ENCODE measurements at regions not wholly inside any gene's neighbourhood (a gene's known extent, or its start where the extent isn't known, plus 50 kb on each side); places are given as distances from the start of the nearest gene placed in this dataset.
A peak's percentile ranks its signal among the peaks of the same experiment; 100 is the strongest.
"Not testable (repeated sequence)": the region's sequence is repeated elsewhere in the genome, so short reads cannot be mapped to it uniquely, and the experiment has no call there.

GRCh38 chr10:126722726-126723125 lies 52.2 kb upstream of the C10orf90 start:
- DNase-seq: no peak

DNA sequence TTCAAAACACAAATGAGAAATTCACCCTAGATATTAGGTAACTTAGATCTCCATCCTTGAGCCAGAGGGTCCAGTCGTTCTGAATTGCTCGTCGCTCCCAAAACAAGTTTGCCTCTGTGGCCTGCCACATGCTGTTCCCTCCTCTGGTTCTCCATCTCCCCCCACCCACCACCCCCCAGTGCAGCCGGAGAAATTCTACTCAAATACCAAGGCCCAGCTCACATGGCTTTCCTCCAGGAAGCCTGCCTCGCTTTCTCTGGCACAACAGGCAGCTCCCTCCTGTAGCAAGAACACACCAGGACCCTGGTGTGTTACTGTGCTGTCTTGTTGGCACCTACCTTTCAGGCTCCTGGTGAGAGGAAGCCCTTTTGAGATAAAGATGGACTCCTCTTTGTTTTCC lies 52.7 kb upstream of the C10orf90 start:
- no peak for DNase-seq

GRCh38 chr10:126729314-126729870 lies 58.9 kb upstream of the C10orf90 start:
- DNase-seq: no peak

- no peak for DNase-seq
Observed at GRCh38 chr10:126730856-126731609, 60.5 kb upstream of the C10orf90 start.

DNA sequence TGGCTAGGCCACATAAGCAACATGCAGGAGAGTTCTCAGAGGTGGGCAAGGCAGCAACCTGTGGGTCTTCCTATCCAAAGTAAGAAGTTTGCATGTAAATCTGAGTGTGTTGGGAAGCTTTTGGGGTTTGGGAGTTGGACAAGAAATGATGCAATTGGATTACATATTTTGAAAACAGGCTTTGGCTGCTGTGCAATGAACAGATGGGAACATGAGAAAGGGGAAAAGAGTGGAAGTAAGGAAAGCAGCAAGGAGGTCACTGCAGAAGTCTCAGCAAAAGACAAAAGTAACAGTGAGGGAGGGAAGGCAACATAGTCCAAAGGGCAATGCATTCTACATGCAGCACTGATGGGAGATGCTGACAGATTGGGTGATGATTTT lies 61.1 kb upstream of the C10orf90 start:
- DNase-seq: no peak

DNA sequence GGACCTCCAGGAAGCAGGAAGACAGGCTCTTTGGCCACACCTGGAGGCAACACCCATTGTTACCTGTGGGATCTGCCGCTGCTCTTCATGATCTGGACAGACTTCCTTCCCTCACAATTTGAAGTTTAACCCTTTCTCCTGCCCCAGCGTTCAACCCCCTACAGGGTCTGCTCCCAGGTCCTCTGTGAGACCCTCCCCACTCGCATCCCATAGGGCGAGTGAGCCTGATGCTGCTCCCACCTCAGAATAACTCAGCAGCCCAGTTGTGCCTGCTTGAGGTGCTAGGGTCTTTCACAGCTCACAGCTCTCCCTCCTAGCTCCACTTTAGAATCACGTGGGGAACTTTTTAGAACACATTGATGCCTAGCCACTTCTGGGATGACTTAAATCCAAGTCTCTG lies 61.8 kb upstream of the C10orf90 start:
- no peak for DNase-seq

DNA sequence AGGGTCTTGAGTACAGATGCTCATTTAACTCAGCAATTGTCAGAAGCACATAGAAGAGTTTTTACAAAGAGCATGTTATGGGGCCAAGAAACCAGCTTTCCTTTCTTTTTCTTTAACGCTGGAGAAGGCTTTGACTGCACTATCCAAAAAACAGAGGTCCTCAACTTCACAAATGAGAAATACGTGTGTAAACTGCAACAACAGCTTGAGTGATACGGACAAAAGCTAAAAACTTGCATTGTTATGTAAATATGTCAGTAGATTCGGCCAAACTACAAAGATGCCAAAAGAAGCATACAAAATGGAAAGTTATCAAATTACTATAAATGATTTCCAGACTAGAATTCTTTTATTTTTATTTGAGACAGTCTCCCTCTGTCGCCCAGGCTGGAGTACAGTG lies 62.4 kb upstream of the C10orf90 start:
- DNase-seq: no peak

DNA sequence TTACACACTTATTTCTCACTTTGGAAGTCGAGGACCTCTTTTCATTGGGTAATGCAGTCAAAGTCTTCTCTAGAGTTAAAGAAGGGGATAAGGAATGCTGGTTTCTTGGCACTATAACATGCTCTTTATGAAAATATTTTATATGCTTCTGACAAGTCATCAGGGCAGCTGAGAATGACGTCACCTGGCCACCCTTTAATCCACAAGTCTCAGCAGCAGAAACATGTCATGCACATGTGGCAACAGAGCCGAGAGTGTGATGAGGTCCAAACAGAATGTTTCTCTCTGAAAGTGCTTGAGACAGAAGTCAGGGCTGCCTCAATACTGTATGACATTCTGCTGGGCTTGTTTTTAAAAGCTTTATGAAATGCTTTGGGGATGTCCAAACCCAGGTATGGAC lies 63.5 kb upstream of the C10orf90 start:
- DNase-seq: no peak

DNA sequence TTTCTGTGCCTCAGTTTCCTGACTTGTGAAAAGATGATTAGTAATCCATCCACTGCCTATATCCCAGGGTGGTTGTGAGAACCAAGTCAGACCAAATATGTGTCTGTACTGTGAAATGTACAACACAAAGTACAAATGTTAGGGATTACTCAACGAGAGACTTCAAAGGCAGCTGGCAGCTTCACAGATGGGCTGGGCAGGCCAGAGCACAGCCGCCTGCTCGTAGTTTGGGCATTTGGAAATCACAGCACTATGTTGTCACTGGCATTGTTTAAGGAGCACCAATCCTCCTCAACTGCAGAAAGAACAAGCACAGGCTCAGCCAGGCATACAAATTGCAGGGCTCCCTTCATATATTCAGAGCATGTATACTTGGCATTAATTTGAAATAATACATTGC lies 64.5 kb upstream of the C10orf90 start:
- DNase-seq: no peak

DNA sequence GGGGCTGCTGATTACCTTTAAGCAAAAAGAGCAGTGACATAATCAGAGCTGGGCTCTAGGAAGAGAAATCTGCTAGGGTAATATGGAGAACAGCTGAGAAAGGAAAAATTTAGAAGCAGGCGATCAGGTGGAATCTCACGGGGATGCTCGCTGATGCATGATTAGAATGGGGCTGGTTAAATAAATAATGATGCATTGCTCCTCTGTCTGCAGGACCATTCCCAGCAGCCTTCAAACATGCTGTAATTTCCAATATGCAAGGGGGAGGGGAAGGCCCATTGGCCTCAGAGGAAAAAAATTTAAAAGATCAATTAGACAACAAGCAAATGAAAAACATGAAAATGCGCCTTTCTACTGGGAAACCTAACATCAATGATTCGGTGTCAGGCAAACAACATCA lies 65.6 kb upstream of the C10orf90 start:
- DNase-seq: no peak

- DNase-seq: no peak
Observed at GRCh38 chr10:126736727-126737126, 66.2 kb upstream of the C10orf90 start.

GRCh38 chr10:126738001-126738400 lies 67.5 kb upstream of the C10orf90 start:
- DNase-seq: no peak

DNA sequence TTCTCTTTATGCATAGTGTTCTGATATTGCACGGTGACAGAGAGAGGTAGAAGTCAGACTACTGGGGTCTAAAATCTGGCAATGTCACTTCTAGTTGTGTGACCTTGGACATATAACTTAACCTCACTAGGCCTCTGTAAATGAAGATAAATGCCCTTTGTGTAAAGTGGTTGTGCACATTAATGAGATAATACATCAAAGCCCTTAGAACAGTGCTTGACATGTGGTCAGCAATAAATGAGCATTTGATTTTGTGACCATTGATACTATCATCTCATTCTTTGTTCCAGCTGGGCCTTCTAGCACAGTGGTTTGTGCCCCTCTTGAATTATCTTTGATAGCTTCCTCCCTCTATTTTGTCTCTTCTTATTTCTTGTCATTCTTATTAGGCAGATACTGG lies 74.1 kb upstream of the C10orf90 start:
- DNase-seq: no peak

- DNase-seq: peak; percentile 60
Observed at GRCh38 chr10:126749015-126749655, 78.6 kb upstream of the C10orf90 start.

DNA sequence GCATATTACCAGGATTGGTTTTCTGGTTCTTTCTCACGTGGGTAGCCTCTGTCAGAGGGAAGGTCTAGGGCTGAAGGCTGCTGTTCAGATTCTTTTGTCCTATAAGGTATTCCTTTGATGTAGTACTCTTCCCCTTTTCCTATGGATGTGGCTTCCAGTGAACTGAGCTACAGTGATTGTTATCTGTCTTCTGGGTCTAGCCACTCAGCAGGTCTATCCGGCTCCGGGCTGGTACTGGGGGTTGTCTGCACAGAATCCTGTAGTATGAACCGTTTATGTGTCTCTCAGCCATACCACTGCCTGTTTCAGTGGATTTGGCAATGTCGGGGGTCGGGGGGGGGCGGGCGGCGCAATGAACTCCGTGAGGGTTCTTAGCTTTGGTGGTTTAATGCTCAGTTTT lies 84.5 kb upstream of the C10orf90 start:
- no peak for DNase-seq

- no peak for DNase-seq
Observed at GRCh38 chr10:126758867-126759266, 88.4 kb upstream of the C10orf90 start.

DNA sequence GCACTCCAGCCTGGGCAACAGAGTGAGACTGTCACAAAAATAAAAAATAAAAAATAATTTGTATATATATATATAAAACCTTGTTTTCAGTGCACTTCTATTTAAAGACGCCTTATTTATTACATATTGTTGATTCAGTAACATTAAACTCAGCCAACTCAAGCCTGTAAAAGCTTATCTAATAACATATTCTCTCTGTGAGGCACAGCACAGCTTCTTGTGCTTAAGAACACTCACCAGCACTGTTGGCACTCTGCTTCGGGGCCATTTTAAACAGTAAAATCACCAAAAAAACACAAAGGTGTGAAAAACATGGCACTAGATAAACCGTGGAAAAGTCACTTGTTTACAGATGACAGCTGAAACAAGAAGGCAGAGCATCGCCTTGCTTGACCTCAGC lies 89.0 kb upstream of the C10orf90 start:
- no peak for DNase-seq

- DNase-seq: not testable (repeated sequence)
Observed at GRCh38 chr10:126766646-126767045, 96.2 kb upstream of the C10orf90 start.

DNA sequence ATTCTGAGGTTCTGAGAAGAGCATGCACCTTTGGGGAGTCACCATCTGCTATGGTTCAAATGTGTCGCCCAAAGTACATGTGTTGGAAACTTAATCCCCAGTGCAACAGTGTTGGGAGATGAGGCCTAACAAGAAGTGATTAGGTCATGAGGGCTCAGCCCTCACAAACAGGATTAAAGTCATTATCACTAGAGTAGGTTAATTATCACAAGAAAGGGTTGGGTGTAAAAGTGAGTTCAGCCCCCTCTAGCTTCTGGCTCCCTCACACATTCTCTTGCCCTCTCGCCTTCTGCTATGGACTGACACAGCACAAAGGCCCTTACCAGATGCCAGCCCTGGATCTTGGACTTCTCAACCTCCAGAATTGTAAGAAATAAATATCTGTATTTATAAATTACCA lies 100.3 kb upstream of the C10orf90 start:
- DNase-seq: no peak

DNA sequence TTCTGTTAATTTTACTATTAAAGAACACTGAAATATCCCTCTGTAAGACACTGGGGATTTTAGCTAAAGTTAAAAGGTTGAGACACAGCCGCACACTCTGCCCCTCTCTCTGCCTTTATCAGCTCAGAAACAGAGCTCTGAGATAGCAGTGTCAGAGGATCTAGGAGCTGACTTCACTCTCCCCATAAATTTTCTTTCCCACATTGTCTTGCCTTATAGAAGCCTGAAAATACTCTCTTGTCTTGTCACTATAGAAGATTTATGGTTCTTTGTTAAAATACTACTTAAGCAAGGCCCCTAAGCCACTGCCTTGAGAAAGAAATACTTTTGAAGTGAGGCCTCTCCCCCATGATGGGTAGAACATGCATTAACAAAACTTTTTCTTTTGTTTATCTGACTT lies 105.7 kb upstream of the C10orf90 start:
- no peak for DNase-seq

DNA sequence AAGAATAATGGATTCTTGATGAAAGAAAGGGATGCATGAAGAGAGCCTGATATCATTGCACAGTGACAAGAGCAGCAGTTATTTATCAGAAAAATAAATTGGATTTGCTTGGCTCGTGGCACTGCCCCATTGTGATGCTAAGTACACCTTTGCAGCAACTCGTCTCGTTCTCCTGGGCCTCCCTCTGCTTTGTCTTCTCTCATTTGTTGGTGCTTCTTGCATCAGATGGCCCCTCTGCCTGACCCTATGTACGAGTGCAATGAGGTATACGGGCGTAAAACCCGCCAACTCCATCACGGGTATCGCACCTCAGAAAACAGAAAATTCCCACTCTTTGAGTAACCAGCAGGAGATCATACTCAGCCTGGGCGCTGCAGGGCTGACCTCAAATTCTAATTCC lies 107.2 kb upstream of the C10orf90 start:
- DNase-seq: no peak

- no peak for DNase-seq
Observed at GRCh38 chr10:126781450-126782216, 111.1 kb upstream of the C10orf90 start.

DNA sequence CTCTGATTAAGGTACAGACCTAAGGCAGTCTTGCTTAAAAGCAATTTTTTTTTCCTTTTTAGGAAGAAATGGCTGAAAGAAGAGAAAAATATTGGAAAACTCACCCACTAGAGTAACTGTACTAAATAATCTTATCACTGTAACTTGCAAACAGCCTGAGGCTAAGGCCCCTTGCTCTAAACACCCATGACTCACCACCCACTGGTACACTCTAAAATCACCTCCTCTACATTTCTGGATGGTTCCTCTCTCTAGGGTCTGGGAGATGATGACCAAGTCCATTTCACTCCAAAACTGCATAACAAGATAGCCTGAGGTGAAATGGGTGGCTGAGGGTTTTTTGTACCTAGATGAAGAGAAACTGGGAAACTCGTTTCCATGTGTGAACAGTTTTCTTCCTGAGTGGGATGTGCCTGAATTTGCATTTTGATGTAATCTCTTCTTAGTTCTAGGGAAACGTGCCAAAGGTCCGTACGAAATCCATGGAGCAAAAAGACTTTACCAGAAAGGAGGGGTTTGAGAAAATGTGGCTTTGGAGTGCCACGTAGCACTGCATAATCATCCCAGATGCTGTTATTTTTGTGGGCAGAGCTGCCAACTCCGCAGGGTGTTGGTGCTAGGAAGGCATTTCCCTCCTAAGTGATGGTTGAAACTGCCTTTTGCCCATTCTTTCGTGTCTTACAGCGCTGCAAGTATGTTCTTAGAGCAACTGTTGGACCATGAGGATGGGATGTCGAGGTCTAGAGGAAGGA lies 113.5 kb upstream of the C10orf90 start:
- no peak for DNase-seq

All from NCI-H1436 (cell line).